ENCODE measurements at regions not wholly inside any gene's neighbourhood (a gene's known extent, or its start where the extent isn't known, plus 50 kb on each side); places are given as distances from the start of the nearest gene placed in this dataset.

GRCh38 chr6:14350210-14350609 lies 232.6 kb downstream of the CD83 start:
- Histone ChIP-seq H3K4me3 (ENCODE audit: low read length) (no peak overlapping the region), H3F3A (ENCODE audit: insufficient read depth, low read length, poor library complexity, severe bottlenecking) (no peaks in the 10 kb centered on the region), H3K9me2 (ENCODE audit: insufficient read depth, low read length) (no peaks in the 10 kb centered on the region), H4K20me1 (ENCODE audit: insufficient read depth) (no peaks in the 10 kb centered on the region), H3K79me2 (replicated peaks; ENCODE audit: insufficient read depth, low read length) (no peaks in the 10 kb centered on the region), H3K9me3 (ENCODE audit: low read length) (no peaks in the 10 kb centered on the region), H3K27ac (ENCODE audit: low read length) (no peak overlapping the region), H3K36me3 (ENCODE audit: insufficient read depth, low read length) (no peaks in the 10 kb centered on the region), H3K27me3 (ENCODE audit: insufficient read depth, low read depth, low read length) (no peaks in the 10 kb centered on the region), H3K4me2 (ENCODE audit: low read length) (no peak overlapping the region), H2AFZ (ENCODE audit: low read depth, low read length) (no peak overlapping the region), H3K9ac (ENCODE audit: low read length) (no peak overlapping the region)
- TF ChIP-seq TAF1 (IDR thresholded peaks at IDR 0.05; ENCODE audit: low read depth) (no peak), MXI1 (conservative IDR thresholded peaks at IDR 0.05; ENCODE audit: poor library complexity, severe bottlenecking) (no peak), POLR2AphosphoS5 (IDR thresholded peaks at IDR 0.05) (no peak), CTCF (IDR thresholded peaks at IDR 0.05; ENCODE audit: poor library complexity, severe bottlenecking) (no peak), EP300 (conservative IDR thresholded peaks at IDR 0.05; ENCODE audit: poor library complexity, severe bottlenecking) (no peak)

- H2AFZ ChIP-seq (ENCODE audit: low read depth, low read length) = no peak overlapping the region
- no peaks in the 10 kb centered on the region for H3K9me2 ChIP-seq (ENCODE audit: insufficient read depth, low read length)
- H3K27ac ChIP-seq (ENCODE audit: low read length) = no peak overlapping the region
- H3K36me3 ChIP-seq (ENCODE audit: insufficient read depth, low read length) = no peaks in the 10 kb centered on the region
- H4K20me1 ChIP-seq (ENCODE audit: insufficient read depth) = no peaks in the 10 kb centered on the region
- no peaks in the 10 kb centered on the region for H3K79me2 ChIP-seq (replicated peaks; ENCODE audit: insufficient read depth, low read length)
- TF ChIP-seq POLR2AphosphoS5 (IDR thresholded peaks at IDR 0.05) (no peak), CTCF (IDR thresholded peaks at IDR 0.05; ENCODE audit: poor library complexity, severe bottlenecking) (no peak)
- no peak overlapping the region for H3K4me3 ChIP-seq (ENCODE audit: low read length)
- no peak overlapping the region for H3K9ac ChIP-seq (ENCODE audit: low read length)
- no peaks in the 10 kb centered on the region for H3K27me3 ChIP-seq (ENCODE audit: insufficient read depth, low read depth, low read length)
- H3K4me2 ChIP-seq (ENCODE audit: low read length) = no peak overlapping the region
- no peaks in the 10 kb centered on the region for H3K9me3 ChIP-seq (ENCODE audit: low read length)
- no peaks in the 10 kb centered on the region for H3F3A ChIP-seq (ENCODE audit: insufficient read depth, low read length, poor library complexity, severe bottlenecking)
Measured at GRCh38 chr6:14353281-14353680, 235.7 kb downstream of the CD83 start.

- H3K9me3 ChIP-seq (ENCODE audit: low read length) = no peaks in the 10 kb centered on the region
- no peak overlapping the region for H3K4me2 ChIP-seq (ENCODE audit: low read length)
- H3K9me2 ChIP-seq (ENCODE audit: insufficient read depth, low read length) = no peaks in the 10 kb centered on the region
- H3K27me3 ChIP-seq (ENCODE audit: insufficient read depth, low read depth, low read length) = no peaks in the 10 kb centered on the region
- H3K36me3 ChIP-seq (ENCODE audit: insufficient read depth, low read length) = no peaks in the 10 kb centered on the region
- H3K27ac ChIP-seq (ENCODE audit: low read length) = no peak overlapping the region
- no peaks in the 10 kb centered on the region for H3K79me2 ChIP-seq (replicated peaks; ENCODE audit: insufficient read depth, low read length)
- no peak overlapping the region for H3K9ac ChIP-seq (ENCODE audit: low read length)
- no peak overlapping the region for H3K4me3 ChIP-seq (ENCODE audit: low read length)
- H2AFZ ChIP-seq (ENCODE audit: low read depth, low read length) = no peak overlapping the region
- TF ChIP-seq MXI1 (conservative IDR thresholded peaks at IDR 0.05; ENCODE audit: poor library complexity, severe bottlenecking) (no peak), CTCF (IDR thresholded peaks at IDR 0.05; ENCODE audit: poor library complexity, severe bottlenecking) (no peak), POLR2AphosphoS5 (IDR thresholded peaks at IDR 0.05) (no peak), SMC3 (conservative IDR thresholded peaks at IDR 0.05; ENCODE audit: poor library complexity) (no peak)
- no peaks in the 10 kb centered on the region for H3F3A ChIP-seq (ENCODE audit: insufficient read depth, low read length, poor library complexity, severe bottlenecking)
- no peaks in the 10 kb centered on the region for H4K20me1 ChIP-seq (ENCODE audit: insufficient read depth)
Measured at GRCh38 chr6:14353798-14354197, 236.2 kb downstream of the CD83 start.
